DND-41 (cell line): ENCODE measurements at regions not wholly inside any gene's neighbourhood (a gene's known extent, or its start where the extent isn't known, plus 50 kb on each side); places are given as distances from the start of the nearest gene placed in this dataset.

Source experiments
- CTCF ChIP-seq: IDR thresholded peaks from 2 replicates; pipeline ENCODE4 v1.5.1; 2012; ENCODE audit warnings: borderline replicate concordance, low read length, moderate library complexity, mild to moderate bottlenecking; ENCODE audit not compliant: poor library complexity, severe bottlenecking; ENCODE audit errors: extremely low read depth
- EZH2 ChIP-seq: IDR thresholded peaks from 3 replicates; pipeline ENCODE4 v1.6.1; 2012; ENCODE audit warnings: borderline replicate concordance, low read depth, mild to moderate bottlenecking, moderate library complexity, low read length, inconsistent platforms; ENCODE audit not compliant: severe bottlenecking

GRCh38 chr12:46904406-46905238 is 78.8 kb upstream of the SLC38A4 start:
- TF ChIP-seq CTCF (no peak), EZH2 (no peak)
